ENCODE measurements at regions not wholly inside any gene's neighbourhood (a gene's known extent, or its start where the extent isn't known, plus 50 kb on each side); places are given as distances from the start of the nearest gene placed in this dataset.
A peak's percentile ranks its signal among the peaks of the same experiment; 100 is the strongest.

DNA sequence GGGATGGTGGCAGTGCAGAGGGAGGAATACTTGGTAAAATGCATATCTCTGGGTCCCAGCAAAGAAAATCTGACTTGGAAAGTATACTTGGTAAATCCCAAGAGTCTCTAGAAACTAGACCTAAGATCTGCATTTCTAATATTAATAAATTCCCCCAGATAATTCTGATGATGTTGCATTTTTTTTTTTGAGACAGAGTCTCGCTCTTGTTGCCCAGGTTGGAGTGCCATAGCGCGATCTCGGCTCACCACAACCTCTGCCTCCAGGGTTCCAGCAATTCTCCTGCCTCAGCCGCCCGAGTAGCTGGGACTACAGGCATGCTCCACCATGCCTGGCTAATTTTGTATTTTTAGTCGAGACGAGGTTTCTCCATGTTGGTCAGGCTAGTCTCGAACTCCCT, 97.9 kb upstream of the ANK3 start:
- no peak overlapping the region for H3K27ac ChIP-seq
- WGBS, 4 donors = 81 to 94% (median 91%) methylated on average over 9 of the region's 9 CpGs
- DNase-seq = no peak
- intact Hi-C loops (cut with DNase I) = no loop called here
- TF ChIP-seq, protein P1, sequence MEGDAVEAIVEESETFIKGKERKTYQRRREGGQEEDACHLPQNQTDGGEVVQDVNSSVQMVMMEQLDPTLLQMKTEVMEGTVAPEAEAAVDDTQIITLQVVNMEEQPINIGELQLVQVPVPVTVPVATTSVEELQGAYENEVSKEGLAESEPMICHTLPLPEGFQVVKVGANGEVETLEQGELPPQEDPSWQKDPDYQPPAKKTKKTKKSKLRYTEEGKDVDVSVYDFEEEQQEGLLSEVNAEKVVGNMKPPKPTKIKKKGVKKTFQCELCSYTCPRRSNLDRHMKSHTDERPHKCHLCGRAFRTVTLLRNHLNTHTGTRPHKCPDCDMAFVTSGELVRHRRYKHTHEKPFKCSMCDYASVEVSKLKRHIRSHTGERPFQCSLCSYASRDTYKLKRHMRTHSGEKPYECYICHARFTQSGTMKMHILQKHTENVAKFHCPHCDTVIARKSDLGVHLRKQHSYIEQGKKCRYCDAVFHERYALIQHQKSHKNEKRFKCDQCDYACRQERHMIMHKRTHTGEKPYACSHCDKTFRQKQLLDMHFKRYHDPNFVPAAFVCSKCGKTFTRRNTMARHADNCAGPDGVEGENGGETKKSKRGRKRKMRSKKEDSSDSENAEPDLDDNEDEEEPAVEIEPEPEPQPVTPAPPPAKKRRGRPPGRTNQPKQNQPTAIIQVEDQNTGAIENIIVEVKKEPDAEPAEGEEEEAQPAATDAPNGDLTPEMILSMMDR (IDR thresholded peaks at IDR 0.05) = no peak
- no peak for TF ChIP-seq POLR2A (IDR thresholded peaks at IDR 0.05)
- H3K9me3 ChIP-seq (replicated peaks in 1 of 3) = no peaks in the 10 kb centered on the region
- no peak overlapping the region for H3K4me3 ChIP-seq
- no peaks in the 10 kb centered on the region for H3K27me3 ChIP-seq
- H3K4me1 ChIP-seq (replicated peaks in 1 of 2) = no peaks in the 10 kb centered on the region
- H3K36me3 ChIP-seq (replicated peaks in 1 of 2) = no peaks in the 10 kb centered on the region

DNA sequence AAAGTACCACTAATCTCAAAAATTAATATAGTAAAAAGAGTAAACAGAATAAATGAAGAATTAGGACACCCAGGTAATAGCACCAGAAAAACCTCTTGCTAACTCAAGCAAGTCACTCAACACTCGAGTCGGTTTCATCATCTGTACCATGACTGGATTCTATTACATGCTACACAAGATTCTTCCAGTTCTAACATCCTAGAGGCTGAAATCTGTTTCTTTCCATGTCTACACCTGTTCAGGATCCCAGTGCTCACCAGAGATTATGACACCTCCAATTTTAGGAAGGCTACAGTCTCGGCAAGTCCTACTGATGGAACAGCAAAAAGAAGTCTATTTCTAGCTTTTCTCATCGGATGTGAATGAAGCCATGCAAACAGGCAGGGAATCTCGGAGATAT, 95.3 kb upstream of the ANK3 start:
- intact Hi-C loops (cut with DNase I) = no loop called here
- Histone ChIP-seq H3K27ac (no peak overlapping the region), H3K4me3 (no peak overlapping the region), H3K9me3 (replicated peaks in 1 of 3) (no peaks in the 10 kb centered on the region), H3K4me1 (replicated peaks in 1 of 2) (no peaks in the 10 kb centered on the region), H3K36me3 (replicated peaks in 1 of 2) (no peaks in the 10 kb centered on the region), H3K27me3 (no peaks in the 10 kb centered on the region)
- no peak for DNase-seq
- 85 to 95% (median 91%) methylated on average over 5 of the region's 5 CpGs for WGBS, 4 donors
- TF ChIP-seq POLR2A (IDR thresholded peaks at IDR 0.05) = no peak
- TF ChIP-seq, protein P1 (IDR thresholded peaks at IDR 0.05) = no peak

DNA sequence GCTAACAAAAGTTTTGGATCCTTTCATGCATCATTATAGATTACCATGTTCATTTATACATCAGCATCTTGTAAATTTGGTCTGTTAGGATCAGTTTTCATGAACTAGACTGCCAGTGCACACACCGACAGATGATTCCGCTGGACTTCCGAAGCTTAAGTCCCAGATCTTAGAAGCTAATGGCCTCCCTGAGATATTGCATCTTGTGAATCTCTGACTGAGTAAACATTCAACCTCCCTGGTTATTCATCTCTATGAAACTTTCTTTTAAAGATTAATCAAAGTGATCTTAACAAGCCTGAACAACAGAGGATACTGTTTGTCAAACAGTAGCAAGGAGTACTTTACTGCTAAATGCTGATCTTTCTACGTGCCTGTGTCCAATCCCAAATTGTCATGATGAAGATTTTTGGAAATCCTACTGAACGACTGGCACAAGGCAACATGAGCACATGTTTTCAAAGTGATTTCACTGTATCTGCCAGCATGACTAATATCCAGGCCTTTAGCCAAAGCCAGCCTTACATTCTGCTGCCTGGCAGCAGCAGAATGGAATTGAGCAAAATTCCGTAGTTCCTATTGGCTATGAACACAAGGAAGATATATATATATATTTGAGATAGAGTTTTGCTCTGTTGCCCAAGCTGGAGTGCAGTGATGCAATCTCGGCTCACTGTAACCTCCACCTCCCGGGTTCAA, 91.3 kb upstream of the ANK3 start:
- intact Hi-C loops (cut with DNase I) = no loop called here
- Histone ChIP-seq H3K9me3 (replicated peaks in 1 of 3) (no peaks in the 10 kb centered on the region), H3K27ac (no peak overlapping the region), H3K27me3 (no peaks in the 10 kb centered on the region), H3K36me3 (replicated peaks in 1 of 2) (no peaks in the 10 kb centered on the region), H3K4me3 (no peak overlapping the region), H3K4me1 (replicated peaks in 1 of 2) (no peaks in the 10 kb centered on the region)
- peak; percentile 35 to 73 (median 64) for DNase-seq
- 54 to 65% (median 60%) methylated on average over 8 of the region's 8 CpGs for WGBS, 4 donors
- TF ChIP-seq POLR2A (IDR thresholded peaks at IDR 0.05) = no peak
- TF ChIP-seq, protein P1 (IDR thresholded peaks at IDR 0.05) = no peak

DNA sequence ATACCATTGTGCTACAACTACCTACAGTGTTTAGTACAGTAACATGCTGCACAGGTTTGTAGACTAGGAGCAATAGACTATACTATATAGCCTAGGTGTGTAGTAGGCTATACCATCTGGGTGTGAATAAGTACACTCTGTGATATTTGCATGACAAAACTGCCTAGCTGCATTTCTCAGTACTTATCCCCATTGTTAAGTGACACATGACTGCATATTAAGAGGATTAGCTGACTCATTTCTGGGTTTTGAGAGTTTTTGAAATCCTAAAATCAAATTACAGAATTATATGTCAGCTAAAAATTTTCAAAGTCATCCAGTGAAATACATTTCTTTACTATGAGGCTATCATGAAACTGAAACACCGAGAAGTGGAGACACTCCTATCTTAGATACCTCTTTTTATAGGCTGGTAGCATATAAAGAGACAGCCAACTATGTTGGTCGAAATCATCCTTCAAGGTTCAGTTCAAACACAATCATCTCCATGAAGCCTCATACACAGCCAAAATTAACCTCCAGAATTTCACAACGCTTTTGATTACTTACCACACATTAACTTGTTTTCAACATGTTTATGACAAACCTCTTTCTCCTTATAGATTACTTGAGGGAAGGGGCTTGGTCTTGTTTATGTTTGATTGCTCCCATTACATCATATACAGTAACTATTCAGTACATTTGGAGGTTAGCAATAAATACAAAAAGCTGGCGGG, 89.8 kb upstream of the ANK3 start:
- intact Hi-C loops (cut with DNase I) = no loop called here
- TF ChIP-seq POLR2A (IDR thresholded peaks at IDR 0.05) = no peak
- TF ChIP-seq, protein P1 (IDR thresholded peaks at IDR 0.05) = no peak
- Histone ChIP-seq H3K27me3 (no peaks in the 10 kb centered on the region), H3K9me3 (replicated peaks in 1 of 3) (no peaks in the 10 kb centered on the region), H3K36me3 (replicated peaks in 1 of 2) (no peaks in the 10 kb centered on the region), H3K4me3 (no peak overlapping the region), H3K4me1 (replicated peaks in 1 of 2) (no peaks in the 10 kb centered on the region), H3K27ac (no peak overlapping the region)
- 83 to 90% (median 87%) methylated on average over 4 of the region's 4 CpGs for WGBS, 4 donors
- no peak for DNase-seq

Measured in adrenal gland (tissue), 9 donors.